ENCODE measurements at regions not wholly inside any gene's neighbourhood (a gene's known extent, or its start where the extent isn't known, plus 50 kb on each side); places are given as distances from the start of the nearest gene placed in this dataset.

GRCh38 chr20:21921251-21921650 is 215.8 kb downstream of the PAX1 start:
- no peak for DNase-seq

DNA sequence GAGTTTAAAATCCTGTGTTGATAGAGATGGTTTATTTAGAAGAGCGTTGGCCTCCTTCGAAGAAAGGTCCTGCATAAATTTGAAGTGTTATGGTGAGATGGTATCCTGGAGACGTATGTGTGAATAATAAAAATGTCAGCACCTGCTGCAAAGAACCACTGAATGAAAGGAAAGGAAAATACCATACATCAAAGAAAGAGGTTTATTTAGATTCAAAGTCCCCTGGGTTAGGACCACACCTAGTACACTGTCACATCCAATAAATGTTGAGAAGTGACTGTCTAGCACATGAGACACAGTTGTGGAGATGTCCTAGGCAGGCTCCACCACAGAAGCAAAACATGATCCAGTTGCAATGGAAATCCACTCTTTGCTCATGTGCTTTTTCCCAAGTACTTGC is 214.7 kb downstream of the PAX1 start:
- no peak for DNase-seq

DNA sequence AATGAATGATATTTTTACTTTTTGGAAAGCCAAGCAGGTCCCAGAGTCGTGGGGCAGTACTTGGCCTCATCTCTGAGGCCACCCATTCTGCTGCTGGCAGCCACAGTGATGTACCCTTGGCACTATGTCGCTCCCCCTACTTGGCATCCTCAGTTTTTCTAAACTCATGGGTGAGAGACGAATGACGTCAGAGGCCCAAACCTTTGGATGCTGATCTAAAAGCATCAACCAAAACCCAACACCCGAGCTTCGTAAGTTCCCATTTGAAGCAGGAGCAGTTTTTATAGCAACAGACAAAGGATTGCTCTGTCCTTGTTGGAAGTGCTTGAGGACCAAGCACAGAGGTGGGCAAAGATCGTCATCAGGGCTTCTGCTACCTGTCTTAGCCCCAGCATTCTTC is 212.9 kb downstream of the PAX1 start:
- DNase-seq = no peak

DNA sequence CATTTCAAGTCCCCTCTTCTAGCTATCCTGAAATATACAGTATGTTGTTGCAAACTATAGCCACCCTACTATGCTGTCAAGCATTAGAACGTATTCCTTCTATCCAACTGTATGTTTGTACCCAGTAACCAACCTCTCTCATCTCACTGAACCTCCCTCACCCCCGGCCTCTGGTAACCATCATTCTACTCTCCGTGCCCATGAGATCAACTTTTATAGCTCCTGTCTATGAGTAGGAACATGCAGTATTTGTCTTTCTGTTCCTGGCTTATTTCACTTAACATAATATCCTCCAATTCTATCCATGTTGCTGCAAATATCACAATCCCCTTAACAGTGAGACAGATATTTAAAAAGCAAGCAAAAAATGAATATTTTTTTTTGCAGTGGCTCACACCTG is 196.9 kb downstream of the PAX1 start:
- no peak for DNase-seq

DNA sequence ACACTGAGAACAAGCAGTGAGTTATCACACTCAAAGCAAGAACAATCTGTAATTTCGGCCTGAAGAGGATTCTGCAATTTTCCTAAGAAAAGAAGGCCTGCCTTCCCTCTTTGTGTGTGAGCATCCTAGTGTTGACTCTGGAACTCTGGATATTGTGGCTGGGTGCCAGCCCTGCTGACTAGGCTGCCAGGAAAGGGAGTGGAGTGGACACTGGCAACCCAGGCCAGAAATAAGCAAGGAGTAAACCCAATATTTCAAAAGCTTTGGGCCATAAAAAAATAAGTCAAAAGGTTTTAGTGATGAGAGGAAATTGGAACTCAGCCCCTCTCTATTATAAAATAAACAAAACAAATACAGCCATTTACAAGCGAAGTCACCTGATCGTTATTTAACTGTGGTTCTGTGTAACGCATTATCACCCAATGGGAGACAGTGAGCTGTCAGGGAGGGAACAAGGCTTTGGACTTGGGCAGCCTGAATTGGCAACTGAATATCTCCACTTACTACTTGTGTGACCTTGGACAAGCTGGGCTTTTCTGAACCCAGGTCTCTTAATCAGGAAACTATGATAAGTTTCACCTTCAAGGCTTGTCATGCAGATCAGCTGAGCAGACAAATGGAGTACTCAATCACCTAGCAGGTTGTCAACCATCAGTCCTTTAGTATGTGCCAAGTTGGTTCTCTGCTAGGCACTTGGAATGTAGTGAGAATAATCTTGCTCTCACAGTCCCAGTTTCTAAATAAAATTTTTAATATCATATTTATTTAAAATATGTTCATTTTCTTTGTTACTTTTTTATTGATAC is 196.2 kb downstream of the PAX1 start:
- DNase-seq = peak; percentile 94

GRCh38 chr20:21900431-21900830 is 195.0 kb downstream of the PAX1 start:
- no peak for DNase-seq

DNA sequence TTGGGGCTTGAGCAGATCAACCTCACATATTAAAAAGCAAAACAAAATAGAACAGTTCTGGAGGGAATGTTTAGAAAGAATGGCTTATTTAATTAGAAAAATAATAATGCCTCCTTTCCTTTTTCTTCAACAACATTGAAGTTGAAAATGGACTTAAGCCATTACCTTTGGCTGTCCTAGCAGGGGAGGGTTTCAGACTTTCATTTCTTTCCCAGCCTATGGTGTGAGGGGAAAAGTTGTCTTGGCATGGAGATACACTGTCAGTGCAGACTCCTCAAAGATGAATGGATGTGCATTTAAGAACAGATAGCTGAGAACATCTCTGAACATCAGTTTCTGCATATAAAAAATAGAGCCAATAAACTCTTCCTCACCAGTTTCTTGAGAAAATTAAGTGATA is 169.5 kb downstream of the PAX1 start:
- DNase-seq = no peak

DNA sequence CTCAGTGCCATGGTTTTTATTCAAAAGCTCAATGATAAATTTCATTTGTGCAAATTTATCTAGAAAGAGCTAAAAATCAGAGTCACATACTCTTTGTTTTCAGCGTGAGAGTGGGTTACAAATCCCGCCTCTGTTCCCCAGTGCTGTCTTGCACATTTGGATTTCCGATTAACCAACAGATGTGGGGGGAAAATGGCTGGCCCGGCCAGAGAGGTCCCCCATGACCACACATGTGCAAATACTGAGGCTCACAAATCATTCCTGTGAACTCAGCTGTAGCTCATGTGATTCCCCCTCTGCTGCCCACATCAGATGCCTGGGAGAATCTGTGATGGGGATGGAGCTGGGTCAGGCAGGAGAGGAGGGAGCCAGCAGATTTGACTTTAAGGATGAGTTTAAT is 168.7 kb downstream of the PAX1 start:
- no peak for DNase-seq

DNA sequence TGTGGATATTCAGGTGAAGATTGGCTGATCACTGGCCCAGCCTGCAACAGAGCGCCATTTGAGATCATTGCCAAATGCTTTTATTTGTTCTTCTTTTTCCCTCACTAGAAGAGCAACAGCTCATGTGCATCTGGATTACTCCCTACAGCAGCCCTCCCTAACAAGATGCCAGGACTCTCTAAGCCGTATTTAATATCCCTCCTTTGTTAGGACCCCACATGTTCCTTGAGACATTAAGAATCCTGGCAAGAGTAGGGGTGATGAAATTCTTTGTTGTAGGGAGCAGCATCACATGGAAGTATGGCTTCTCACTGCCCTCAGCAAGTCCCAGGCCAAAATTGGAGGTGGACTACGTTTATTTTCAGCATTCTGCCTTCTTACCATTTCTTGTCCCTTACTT is 167.8 kb downstream of the PAX1 start:
- DNase-seq = no peak

DNA sequence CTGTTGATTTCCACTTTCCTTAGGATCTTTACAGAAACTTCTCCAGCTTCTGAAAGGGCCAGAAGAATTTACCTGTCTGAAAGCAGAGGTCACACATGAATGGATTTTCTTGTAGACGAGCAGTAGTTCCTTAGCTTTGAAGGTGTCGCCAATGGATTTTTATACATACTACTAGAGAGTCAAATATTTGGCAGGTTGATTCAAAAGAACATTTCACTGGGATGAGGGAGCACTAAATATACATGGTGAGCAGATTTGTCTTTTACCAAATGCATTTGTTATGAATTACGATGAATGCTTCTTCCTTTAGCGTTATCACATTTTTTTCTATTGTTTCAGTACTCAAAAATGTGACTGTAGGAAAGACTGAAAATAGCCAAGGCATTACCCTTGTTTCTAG is 162.3 kb downstream of the PAX1 start:
- DNase-seq = no peak

GRCh38 chr20:21867353-21867752 is 161.9 kb downstream of the PAX1 start:
- no peak for DNase-seq

GRCh38 chr20:21862956-21863355 is 157.5 kb downstream of the PAX1 start:
- no peak for DNase-seq

GRCh38 chr20:21862259-21862946 is 156.9 kb downstream of the PAX1 start:
- DNase-seq = no peak

DNA sequence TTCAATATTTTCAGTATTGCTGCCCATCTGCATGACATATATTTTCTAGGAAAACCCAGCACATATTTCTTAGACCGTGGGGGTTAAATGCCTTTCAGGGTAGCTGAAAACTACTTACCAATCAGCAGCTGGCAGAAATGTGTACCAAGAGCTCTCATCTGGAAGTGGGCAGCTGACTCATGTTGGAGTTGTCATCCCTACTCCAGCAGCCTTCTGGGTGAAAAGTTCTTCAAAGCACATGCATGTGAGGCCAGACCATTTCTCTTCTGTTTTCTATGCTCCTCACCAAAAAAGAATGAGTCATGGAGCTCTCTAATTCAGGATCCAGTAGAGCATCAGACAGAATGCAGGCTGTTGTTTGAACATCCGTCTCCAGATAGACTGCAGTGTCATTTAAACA is 135.5 kb downstream of the PAX1 start:
- DNase-seq = no peak

DNA sequence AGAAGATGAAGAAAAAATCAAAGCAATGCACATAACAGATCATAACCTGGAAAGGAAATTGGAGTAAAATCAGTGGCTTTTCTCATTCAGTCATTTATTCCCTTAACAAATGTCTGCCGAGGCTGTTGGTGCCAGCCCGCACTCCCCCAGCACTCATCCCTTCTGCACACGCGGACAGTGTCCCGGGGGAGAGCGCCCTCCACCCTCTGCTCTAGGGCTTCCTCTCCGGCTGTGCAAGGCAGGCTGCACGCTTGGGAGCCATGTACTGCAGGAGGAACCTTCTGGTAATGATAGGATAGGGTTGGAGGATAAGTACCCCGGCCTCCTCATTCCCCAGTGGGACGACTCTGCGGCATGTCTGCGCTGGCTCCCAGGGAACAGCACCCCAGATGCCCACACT is 134.5 kb downstream of the PAX1 start:
- DNase-seq = no peak

DNA sequence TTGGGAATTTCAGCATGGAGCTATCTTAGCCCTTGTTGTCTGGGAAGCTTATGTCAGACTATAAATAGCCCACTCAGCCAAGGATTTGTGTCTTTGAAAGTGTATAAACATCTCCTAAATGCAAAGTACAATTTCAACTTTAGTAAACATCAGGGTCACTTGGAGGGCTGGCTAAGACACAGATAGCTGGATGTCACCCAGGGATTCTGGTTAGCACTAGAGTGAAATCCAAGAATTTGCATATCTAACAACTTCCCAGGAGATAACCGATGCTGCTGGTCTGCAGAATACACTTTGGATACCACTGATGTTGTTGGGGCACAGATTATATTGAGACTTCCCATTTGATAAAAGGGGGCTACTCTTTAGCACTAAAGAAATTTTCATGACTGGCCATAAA is 130.9 kb downstream of the PAX1 start:
- no peak for DNase-seq

DNA sequence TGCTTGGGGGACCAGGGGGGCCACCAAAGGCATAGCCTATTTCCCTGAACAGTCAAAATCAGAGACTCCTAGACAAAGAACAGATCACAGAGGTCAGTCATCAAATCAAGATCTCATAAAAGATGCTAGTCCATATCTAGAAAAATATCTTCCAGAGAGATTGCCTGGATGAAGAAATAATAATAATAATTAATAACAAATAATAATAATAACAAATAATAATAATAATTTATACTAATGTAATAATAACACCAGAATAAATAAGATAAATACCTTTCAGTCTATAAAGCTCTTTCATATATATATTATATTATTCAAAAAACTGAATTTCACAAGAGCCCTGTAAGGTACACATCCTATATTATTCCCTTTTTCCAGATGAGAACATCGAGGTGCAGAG is 129.6 kb downstream of the PAX1 start:
- DNase-seq = no peak

DNA sequence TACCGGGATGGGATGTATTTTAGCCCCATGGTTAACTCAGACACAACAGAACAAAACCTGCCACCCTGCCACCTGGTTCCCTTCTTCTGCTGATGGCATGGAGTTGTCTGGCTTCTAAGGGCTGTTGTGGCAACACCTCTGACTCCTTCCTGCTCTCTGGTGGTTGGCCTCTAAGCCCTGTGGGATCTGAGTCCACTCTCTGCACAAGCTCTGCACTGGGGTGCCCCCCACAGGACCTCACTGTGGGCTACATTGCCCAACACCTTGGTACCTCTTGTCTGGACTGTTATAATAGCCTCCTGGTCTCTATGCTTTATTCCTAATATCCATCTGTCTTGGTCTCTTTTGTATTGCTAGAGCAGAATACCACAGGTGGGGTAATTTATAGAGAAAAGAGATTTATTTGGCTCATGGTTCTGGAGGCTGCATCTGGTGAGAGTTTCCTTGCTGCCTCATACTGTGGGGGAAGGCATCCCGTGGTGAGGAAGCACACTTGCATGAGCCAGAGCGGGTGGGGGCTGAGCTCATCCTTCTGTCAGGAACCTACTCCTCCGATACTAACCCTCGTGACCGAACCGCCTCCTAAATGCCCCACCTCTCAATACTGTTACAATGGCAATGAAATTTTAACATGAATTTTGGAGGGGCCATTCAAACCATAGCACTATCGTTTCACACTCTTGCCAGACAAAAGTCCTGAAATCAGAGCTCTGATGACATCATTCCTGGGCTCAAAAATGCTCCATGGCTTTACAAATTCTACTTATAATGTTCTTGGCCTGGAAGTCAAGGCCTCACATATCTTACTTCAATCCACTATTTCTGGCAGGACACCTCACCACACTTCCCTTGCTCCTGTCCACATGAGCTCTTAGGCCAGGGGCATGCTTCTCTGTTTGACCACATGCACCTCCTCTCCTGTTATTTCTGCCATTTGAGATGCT is 127.2 kb downstream of the PAX1 start:
- DNase-seq = no peak

DNA sequence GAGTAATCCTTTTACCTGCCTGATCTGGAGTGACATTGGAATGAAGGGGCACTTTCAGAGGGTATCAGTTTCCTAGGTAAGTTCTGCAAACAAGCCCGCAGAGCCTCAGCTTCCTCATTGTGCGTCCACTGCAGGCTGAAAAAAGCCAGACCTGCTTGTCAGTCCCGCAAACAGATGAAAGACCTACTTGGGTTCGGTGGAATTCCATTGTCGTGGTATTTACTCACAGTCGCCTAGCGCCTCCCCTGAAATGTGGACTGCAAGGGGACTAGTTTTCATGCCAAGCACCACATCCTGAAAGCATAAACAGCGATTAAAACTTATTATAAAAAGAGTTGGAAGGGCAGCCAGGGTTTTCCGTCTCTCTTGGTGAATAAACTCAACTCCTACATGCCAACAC is 121.5 kb downstream of the PAX1 start:
- no peak for DNase-seq

DNA sequence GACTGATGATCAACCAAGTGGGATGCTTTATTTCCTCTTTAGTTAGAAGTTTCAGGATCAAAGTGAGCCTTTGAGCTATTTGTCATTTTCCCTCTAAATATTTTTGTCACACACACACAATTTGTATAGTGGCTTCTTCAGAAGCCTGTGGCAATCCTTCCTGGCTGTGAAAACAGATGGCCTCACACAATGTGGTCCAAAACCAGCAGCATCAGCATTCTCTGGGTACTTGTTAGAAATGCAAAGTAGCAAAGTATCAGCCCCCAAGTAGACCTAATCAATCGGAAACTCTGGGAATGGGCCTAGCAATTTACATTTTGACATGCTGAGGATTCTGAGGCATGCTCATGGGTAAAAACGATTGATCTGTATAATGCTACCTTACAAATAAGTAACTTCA is 115.9 kb downstream of the PAX1 start:
- no peak for DNase-seq

DNA sequence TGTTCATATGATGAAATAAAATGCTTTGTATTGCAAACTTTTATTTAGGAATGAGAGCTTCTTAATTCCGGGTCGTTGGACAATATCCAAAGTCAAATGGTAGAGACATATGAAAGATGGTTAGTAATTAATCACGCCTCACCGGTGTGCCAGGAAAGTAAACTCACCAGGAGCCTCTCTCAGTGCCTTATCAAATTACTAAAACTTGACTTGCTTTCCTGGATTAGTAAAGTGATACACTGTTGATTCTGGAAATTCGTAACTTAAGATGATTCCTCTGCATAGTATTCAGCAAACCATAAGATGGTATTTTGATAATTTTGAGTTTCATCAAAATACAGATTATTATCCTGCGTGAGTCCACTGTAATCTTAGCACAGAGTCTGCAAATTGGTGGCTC is 115.2 kb downstream of the PAX1 start:
- DNase-seq = no peak

DNA sequence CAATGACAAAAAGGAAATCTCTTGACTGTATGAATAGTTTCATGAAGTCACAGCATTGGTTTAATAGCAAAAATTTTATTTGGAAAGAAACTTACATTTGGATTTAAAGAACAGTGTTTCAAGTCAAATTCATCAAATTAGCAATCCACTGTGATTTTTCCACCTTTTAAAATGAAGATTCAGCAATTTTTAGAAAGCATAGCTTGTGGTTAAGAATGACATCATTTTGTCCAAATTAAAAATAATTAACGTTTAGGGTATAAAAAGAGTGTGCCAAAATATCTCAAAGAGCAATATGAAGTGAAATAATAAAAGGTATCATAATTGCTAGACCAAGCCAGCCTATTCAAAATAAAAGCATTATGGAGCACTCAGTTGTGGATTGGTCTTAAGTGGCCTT is 114.6 kb downstream of the PAX1 start:
- no peak for DNase-seq

DNA sequence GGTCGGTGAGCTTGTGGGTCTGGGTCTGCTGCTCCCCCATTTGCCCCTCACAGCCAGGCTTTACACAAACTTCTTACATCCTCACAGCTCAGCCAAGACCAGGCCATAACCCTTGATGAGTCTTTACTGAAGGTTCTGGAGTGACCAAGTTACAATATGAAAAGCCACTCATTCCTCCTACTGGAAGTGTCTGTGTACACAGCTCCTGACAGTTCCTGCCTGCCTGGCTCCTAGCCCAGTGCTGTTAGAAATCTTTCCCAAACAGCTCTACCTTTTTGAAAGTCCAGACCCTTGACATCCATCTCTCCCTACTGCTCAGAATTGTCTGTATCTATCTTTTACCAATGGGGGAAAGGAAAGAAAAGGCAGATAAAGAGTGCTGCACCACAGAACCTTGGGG is 106.9 kb downstream of the PAX1 start:
- no peak for DNase-seq

Measured in NCI-H2029 treated with DMSO at 0.1 percent for 48 hours (cell line).